Adrenal gland (tissue), 9 donors: ENCODE measurements at regions not wholly inside any gene's neighbourhood (a gene's known extent, or its start where the extent isn't known, plus 50 kb on each side); places are given as distances from the start of the nearest gene placed in this dataset.
A peak's percentile ranks its signal among the peaks of the same experiment; 100 is the strongest.

ENCODE experiments used
- DNase-seq, 7 donors: peaks; one replicate each; pipeline ENCODE4 v3.0.0-alpha.2; 2019 to 2020
- H3K27ac ChIP-seq, 5 donors: fragments of 200-600 bp; sonication (generic) in 4 of 5; 1 replicate in 3 of 5; 2 replicates in 2 of 5; pipeline versions ENCODE4 v1.5.1 to v1.8.0; 2016 to 2020; ENCODE audit warnings: mild to moderate bottlenecking in 1 of 5
- H3K27me3 ChIP-seq: fragments of 200-600 bp; 2 replicates; pipeline ENCODE4 v1.8.0; 2021
- H3K36me3 ChIP-seq, 2 donors: fragments of 200-600 bp; replicated peaks in 1 of 2; 1 replicate in 1 of 2; 2 replicates in 1 of 2; pipeline versions ENCODE4 v1.5.1 to v1.8.0; 2018 to 2022
- H3K4me1 ChIP-seq, 2 donors: fragments of 200-600 bp; replicated peaks in 1 of 2; 1 replicate in 1 of 2; 2 replicates in 1 of 2; pipeline versions ENCODE4 v1.5.1 to v1.8.0; 2018 to 2021
- H3K4me3 ChIP-seq, 4 donors: fragments of 200-600 bp; sonication (generic) in 3 of 4; one replicate each; pipeline ENCODE4 v1.5.1; 2016 to 2018
- H3K9me3 ChIP-seq, 3 donors: fragments of 200-600 bp; sonication (generic) in 1 of 3; replicated peaks in 1 of 3; 1 replicate in 2 of 3; 2 replicates in 1 of 3; pipeline versions ENCODE4 v1.5.1 to v1.8.0; 2016 to 2021
- POLR2A ChIP-seq, 2 donors: fragments of 450-650 bp; IDR thresholded peaks; one replicate each; pipeline ENCODE4 v1.6.1; 2017; ENCODE audit warnings: antibody characterized with exemption in 2 of 2, mild to moderate bottlenecking in 2 of 2, moderate library complexity in 1 of 2
- WGBS, 4 donors: extraction: QIAGEN DNeasy Blood & Tissue Kit in 2 of 4; methylation state at CpG; one replicate each; pipeline versions ENCODE4 v1.1.5 to v1.1.7; 2013 to 2017; 5-methylcytosine and 5-hydroxymethylcytosine counted together
- intact Hi-C, 2 donors: fragments of 100-400 bp; cut with DNase I; formaldehyde crosslinking; loops; one replicate each; pipeline versions ENCODE4 v1.14.1 to v1.15.0; 2022 to 2023
- TF ChIP-seq, protein P1 (sequence below), 6 experiments: fragments of 450-650 bp in 4 of 6; fragments of 200-600 bp in 2 of 6; sonication (generic) in 1 of 6; IDR thresholded peaks; 1 replicate in 5 of 6; 2 replicates in 1 of 6; pipeline versions ENCODE4 v1.5.1 to v1.8.0; 2016 to 2021; ENCODE audit warnings: antibody characterized with exemption in 6 of 6, mild to moderate bottlenecking in 2 of 6, moderate library complexity in 1 of 6
- donor health status: healthy with polysubstance abuse.
- donor health status: Bipolar disorder and iron deficiency.
- donor health status: DM: yes; HTN: yes; CAD: no.
- donor health status: DM: no; HTN: no; CAD: no.
- donor health status: DM: no; HTN: no; CAD: no.

GRCh38 chr6:168192901-168193815 is 114.1 kb upstream of the FRMD1 start:
- 83 to 88% (median 88%) methylated on average over 47 of the region's 47 CpGs for WGBS, 4 donors
- Histone ChIP-seq H3K36me3 (no peaks in the 10 kb centered on the region), H3K4me1 (no peaks in the 10 kb centered on the region), H3K27me3 (no peaks in the 10 kb centered on the region), H3K4me3 (no peak overlapping the region), H3K27ac (no peak overlapping the region), H3K9me3 (no peaks in the 10 kb centered on the region)
- DNase-seq, result peak in 1 of 7 donors; percentile 10
- intact Hi-C loops, result no loop called here
- TF ChIP-seq, protein P1, sequence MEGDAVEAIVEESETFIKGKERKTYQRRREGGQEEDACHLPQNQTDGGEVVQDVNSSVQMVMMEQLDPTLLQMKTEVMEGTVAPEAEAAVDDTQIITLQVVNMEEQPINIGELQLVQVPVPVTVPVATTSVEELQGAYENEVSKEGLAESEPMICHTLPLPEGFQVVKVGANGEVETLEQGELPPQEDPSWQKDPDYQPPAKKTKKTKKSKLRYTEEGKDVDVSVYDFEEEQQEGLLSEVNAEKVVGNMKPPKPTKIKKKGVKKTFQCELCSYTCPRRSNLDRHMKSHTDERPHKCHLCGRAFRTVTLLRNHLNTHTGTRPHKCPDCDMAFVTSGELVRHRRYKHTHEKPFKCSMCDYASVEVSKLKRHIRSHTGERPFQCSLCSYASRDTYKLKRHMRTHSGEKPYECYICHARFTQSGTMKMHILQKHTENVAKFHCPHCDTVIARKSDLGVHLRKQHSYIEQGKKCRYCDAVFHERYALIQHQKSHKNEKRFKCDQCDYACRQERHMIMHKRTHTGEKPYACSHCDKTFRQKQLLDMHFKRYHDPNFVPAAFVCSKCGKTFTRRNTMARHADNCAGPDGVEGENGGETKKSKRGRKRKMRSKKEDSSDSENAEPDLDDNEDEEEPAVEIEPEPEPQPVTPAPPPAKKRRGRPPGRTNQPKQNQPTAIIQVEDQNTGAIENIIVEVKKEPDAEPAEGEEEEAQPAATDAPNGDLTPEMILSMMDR (IDR thresholded peaks at IDR 0.05), result no peak
- no peak for TF ChIP-seq POLR2A (IDR thresholded peaks at IDR 0.05)

DNA sequence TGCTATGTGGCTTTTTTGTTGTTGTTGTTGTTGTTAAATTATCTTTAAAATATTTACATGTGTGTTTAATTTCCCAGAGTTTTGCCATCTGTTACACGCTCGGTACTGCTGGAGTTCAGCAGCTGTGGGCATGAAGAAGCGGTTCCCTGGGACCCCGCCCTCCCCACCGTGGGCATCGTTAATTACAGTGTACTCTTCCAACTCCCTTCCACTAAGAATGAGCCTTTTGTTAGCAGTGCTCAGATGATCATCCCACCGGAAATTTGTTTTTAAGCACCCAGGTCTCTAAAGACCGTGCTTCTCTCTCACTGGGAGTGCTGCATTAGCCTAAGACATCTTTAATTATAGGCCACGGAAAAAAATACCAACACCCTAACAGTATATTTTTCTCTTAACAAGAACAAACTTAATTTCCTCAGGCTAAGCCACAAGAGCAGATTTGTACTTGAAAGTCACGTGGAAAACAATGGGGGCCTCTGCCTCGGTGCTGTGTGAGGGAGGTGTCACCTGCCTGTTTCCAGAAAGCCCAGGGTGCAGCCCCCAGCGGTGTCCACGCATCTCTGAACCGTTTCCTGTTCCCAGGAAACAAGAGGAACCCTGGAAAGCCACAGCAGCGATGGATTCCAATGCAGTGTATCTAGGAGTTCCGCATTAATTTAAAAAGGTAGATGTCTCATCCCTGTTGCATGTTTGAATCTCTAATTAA is 113.3 kb upstream of the FRMD1 start:
- H3K27me3 ChIP-seq, result no peaks in the 10 kb centered on the region

DNA sequence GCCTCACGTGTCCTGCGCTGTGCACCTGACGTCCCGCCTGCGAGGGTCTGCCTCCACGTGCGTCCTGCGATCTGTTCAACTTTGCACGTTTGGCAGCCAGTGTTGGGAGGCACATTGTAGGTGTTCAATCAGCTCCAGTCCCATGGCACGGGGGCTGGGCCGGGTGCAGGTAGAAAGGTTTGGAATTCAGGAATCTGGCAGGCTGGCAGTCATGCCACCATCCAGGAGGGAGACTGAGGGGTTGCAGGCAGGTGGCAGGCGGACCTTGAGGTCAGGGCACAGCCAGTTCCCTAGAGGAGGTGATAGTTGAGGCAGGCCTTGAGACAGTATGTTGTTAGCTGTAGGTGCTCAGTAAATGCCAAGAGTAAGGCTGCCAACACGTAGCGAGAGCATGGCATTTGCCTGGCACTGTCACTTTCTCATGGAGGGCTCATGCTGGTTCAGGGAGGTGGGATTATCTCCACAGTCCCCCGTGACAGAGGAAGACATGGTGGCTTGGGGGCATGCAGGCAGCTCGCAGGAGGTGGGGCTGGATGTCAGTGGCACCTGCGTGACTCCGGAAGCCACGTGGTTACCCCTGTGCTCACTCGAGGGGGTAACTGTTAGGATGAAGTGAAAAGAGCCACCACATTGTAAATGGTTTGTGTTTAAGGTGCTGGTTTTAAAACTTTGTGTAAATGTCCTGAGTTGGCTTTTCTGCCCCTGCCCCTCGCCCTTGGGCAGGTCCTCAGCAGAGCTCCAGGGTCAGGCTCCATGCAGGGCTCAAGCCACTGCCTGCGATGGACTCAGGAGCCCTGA is 111.8 kb upstream of the FRMD1 start:
- WGBS, 4 donors, result 78 to 84% (median 82%) methylated on average over 11 to 22 of the region's 22 CpGs
- Histone ChIP-seq H3K4me1 (no peaks in the 10 kb centered on the region), H3K36me3 (no peaks in the 10 kb centered on the region), H3K9me3 (no peaks in the 10 kb centered on the region), H3K27ac (no peak overlapping the region), H3K4me3 (no peak overlapping the region), H3K27me3 (no peaks in the 10 kb centered on the region)
- DNase-seq, result no peak
- TF ChIP-seq POLR2A (IDR thresholded peaks at IDR 0.05), result no peak
- TF ChIP-seq, protein P1 (IDR thresholded peaks at IDR 0.05), result no peak
- intact Hi-C loops, result no loop called here

More for the DNA sequence above, 113.3 kb upstream of the FRMD1 start:
- no peaks in the 10 kb centered on the region for H3K4me1 ChIP-seq
- TF ChIP-seq, protein P1 (IDR thresholded peaks at IDR 0.05), result no peak
- no peak for TF ChIP-seq POLR2A (IDR thresholded peaks at IDR 0.05)
- no peak overlapping the region for H3K4me3 ChIP-seq
- no peak for DNase-seq
- no peak overlapping the region for H3K27ac ChIP-seq
- intact Hi-C loops, result no loop called here
- no peaks in the 10 kb centered on the region for H3K9me3 ChIP-seq
- no peaks in the 10 kb centered on the region for H3K36me3 ChIP-seq
- 57 to 61% (median 58%) methylated on average over 16 of the region's 16 CpGs for WGBS, 4 donors

GRCh38 chr6:168190014-168190405 is 111.0 kb upstream of the FRMD1 start:
- Histone ChIP-seq H3K4me3 (no peak overlapping the region), H3K9me3 (no peaks in the 10 kb centered on the region), H3K27me3 (no peaks in the 10 kb centered on the region), H3K27ac (no peak overlapping the region), H3K4me1 (no peaks in the 10 kb centered on the region), H3K36me3 (no peaks in the 10 kb centered on the region)
- DNase-seq, result no peak
- intact Hi-C loops, result no loop called here
- WGBS, 4 donors, result 82 to 91% (median 84%) methylated on average over 16 to 21 of the region's 21 CpGs
- no peak for TF ChIP-seq POLR2A (IDR thresholded peaks at IDR 0.05)
- TF ChIP-seq, protein P1 (IDR thresholded peaks at IDR 0.05), result no peak
